GM21423 (cell line): ENCODE measurements at regions not wholly inside any gene's neighbourhood (a gene's known extent, or its start where the extent isn't known, plus 50 kb on each side); places are given as distances from the start of the nearest gene placed in this dataset.

ENCODE experiments used
- ATAC-seq: cut with Tn5 transposase; IDR thresholded peaks from one replicate; pipeline ENCODE4 v1.9.1; 2021; ENCODE audit warnings: mild to moderate bottlenecking, moderate library complexity; ENCODE audit not compliant: unreplicated experiment

DNA sequence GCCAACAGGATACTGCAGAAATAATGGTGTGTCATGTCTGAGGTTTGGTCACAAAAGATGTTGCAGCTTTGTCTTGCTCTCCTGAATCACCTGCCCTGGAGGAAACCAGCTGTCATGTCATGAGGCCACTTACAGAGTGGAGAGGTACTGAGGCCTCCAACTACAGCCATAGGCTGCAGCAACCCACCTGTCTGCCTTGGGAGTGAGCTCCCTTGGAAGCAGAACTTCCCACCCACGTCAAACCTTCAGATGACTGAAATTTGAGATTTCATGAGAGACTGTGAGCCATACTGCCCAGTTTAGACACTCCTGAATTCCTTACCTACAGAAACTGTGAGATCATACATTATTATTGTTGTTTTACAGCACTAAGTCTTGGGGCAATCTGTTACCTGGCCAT lies 475.9 kb downstream of the HS3ST3B1 start:
- no peak for ATAC-seq

DNA sequence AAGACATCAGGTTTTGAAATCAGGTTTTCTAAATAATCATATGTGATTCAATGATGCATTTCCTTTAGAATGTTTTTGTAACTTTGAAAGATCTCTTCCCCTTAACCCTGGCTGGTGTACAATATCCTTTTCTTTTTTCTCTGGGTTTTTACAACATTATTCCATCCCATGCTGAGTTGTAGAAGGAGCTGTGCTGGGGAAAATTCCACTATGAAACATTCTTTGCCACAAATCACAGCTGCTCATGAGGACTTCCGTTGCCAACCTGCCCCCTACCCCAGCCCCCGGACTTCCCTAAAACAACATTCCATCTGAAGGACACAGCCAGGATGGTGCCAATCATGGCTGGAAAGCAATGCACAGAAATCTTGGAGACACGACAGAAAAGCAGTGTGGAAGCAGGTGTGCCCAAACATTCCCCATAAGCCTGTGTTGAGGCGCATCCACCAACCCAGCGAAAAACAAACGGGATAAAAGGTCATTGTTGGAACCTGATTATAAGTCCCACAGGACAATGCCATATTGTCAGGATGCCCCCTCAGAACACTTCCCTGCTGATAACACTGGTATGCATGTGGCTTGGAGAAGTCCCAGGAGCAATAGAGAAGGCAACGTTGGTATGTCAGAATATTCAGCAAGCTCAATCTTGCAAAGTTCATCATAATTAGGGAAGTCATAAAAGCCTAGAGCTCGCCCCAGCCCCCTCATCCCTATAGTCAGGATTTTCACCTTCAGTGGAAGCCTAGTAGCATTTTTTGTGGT lies 475.0 kb downstream of the HS3ST3B1 start:
- ATAC-seq = no peak

- ATAC-seq = no peak
Measured at GRCh38 chr17:14774774-14775173, 473.9 kb downstream of the HS3ST3B1 start.

GRCh38 chr17:14772776-14773175 lies 471.9 kb downstream of the HS3ST3B1 start:
- ATAC-seq = no peak

GRCh38 chr17:14771543-14771942 lies 470.7 kb downstream of the HS3ST3B1 start:
- ATAC-seq = no peak

DNA sequence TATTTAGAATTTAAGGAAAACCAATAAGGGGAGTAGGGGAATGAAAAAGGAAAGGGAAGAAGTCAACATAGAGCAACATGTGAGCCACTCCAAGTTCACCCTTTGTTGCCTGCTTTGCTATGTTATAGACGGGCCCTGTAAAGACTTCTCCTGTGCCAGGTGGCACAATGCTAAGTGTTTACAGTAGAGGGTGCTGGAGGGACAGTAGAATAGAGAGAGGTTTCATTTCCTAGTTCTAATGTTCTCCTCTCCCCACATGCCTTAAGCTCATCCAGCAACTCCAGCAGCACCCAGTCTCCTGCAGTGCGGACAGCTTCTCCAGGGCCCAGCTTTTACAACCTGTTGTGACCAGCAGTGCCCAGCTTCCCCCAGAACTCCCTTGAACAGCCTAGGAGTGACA lies 468.0 kb downstream of the HS3ST3B1 start:
- no peak for ATAC-seq

GRCh38 chr17:14762736-14763479 lies 462.0 kb downstream of the HS3ST3B1 start:
- ATAC-seq = no peak

DNA sequence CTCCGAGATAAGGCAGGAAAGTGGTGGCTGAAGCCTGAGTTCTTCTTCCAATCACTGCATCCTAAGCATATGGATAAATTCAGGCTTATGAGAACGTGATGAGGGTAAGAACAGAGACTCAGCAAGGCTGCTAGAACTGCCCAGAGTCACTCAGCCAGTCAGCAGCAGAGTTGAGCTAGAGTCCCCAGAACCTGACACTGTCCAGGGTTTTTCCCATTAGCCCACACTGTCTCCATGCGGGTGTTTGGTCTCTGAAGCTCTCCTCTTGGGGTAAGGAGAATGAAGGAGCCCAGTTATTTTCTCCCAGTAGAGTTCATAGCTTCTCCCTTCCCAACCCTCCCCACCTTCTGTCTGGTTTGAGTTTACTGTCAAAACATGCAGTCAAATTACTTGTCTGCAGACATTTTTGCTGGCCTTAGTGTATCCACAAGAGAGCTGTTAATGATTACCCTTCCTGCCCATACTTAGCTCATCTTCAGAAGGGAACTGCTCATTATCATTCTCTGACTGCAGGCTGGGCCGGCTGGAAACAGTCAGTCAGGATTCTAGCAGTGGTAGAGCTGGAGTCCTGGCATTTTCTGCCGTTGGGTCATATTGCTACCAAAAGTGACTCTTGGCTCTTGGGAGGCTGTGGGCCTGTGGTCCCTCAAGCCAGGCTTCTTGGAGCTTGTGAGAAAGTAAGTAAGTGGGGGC lies 460.0 kb downstream of the HS3ST3B1 start:
- peak; percentile 56 for ATAC-seq

DNA sequence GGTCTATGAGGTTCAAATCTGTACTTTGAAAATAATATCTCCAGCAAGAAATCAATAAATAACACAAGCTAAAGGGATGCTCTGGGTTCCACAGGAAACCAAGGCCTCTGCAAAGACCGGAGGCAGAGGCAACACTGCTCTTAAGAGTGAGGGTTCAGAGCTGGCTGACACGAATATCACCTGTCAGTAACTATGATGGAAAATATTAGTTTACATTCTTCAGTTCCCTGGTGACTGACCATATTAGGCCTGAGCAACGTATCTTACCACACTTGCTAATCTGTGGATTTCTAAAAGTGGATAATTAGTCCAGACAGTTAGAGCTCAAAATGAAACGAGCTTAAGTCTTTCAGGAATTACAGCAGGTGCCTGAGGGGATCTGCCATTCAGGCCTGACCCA lies 459.3 kb downstream of the HS3ST3B1 start:
- ATAC-seq = peak; percentile 42

GRCh38 chr17:14759325-14759724 lies 458.4 kb downstream of the HS3ST3B1 start:
- no peak for ATAC-seq

DNA sequence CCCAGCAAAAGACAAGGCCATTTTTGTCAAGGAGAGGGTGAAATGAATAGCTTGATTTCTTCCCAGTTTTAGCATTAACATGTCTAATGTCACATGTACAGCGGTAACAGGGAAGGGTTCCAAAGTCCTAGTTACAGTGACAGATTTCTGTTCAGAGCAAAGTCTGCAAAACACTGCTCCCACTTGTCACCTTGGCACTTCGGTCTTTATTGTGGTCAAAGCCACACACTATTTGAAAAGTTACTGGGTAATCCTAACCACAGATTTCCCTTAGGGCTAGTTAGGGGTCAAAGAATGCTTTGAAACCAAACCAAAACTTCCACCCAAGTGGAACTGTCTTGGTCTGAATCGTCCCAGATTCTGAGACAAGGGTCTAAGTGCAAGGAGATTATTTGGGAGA lies 455.6 kb downstream of the HS3ST3B1 start:
- ATAC-seq = no peak

GRCh38 chr17:14755002-14755401 lies 454.1 kb downstream of the HS3ST3B1 start:
- ATAC-seq = no peak

DNA sequence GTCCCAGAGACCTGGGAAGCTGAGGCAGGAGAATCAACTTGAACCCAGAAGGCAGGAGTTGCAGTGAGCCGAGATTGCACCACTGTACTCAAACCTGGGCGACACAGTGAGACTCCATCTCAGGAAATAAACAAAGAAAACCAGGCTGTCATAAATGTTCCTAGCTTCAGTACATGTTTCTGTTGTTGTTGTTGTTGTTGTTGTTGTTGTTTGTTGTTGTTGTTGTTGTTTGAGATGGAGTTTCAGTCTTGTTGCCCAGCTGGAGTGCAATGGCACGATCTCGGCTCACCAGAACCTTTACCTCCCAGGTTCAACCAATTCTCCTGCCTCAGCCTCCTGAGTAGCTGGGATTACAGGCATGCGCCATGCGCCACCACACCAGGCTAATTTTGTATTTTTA lies 452.5 kb downstream of the HS3ST3B1 start:
- ATAC-seq = no peak

DNA sequence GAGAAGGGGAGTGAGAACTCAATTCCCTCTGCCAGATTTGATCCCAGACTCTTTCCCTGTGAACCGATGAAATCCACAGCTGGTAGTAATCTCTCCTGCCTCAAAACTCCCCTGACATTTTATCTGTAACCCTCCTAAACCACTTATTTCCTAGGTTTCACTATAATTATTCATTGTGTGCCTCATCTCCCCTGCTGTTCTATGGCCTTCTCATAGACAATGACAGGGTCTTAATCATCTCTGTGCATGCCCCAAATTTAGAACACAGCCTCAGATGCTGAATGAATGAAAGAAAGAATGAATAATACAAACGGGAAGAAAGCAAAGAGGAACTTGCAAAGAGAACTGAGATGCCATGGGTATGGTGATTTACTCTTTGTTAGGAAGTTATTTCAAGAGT lies 451.1 kb downstream of the HS3ST3B1 start:
- no peak for ATAC-seq

DNA sequence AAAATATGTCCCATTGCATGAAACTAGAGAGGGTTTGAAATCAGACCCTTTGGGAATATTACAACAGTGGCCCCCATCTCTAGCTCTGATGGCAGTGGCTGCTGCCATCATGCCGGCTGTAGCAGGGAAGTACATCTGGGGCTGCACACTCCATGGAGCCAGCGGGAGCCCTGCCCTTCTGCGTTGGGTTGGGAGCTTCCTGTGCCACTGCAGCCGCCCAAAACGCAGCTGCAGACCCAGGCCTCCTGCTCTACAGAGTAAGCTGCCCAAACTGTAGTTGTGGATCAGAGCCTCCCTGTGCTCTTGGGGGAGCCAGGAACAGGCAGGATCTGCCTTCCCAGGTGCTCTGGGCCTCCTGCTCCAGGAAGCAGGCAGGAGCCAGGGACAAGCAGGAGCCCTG lies 450.0 kb downstream of the HS3ST3B1 start:
- no peak for ATAC-seq

DNA sequence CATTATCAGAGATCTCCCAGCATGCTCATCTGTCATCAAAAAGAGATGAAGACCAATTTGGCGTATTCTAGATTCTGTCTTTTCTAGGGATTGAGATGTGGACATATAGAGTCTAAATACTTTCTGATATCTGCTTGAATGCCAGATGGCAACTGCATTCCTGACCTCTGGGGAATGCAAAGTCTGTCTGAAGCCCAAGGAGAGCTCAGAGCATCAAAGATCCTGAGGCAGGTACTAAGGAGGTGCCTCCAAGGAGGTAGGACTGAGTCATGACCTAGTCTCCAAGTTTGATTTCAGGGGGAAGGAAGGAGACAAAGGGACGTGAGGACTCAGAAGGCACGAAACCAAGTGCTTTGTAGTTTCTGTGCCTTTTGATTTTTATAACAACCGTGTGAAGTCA lies 448.4 kb downstream of the HS3ST3B1 start:
- ATAC-seq = no peak

DNA sequence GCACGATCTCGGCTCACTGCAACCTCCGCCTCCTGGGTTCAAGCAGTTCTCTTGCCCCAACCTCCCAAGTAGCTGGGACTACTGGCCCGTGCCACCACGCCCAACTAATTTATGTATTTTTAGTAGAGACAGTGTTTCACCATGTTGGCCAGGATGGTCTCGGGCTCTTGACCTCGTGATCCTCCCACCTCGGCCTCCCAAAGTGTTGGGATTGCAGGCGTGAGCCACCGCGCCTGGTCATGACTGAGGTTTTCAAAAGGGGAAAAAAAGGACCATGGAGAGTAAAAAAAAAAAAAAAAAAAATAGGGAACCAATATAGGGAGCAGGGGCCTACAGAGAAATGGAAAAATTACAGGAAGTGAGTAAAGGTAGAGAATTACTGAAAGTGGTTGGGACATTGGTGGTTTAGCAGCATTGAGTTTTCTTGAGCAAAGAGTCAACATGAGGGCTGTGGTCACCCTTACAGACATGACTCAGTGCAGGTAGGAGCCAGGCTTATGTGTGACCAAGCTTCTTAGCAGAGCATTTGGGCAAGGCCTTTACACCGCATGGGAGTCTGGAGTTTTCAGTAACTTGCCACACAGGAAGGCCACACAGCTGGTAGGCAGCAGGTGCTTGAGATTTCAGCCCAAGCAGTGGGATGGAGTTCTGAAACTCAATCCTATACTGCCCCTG lies 447.3 kb downstream of the HS3ST3B1 start:
- ATAC-seq = peak; percentile 73

DNA sequence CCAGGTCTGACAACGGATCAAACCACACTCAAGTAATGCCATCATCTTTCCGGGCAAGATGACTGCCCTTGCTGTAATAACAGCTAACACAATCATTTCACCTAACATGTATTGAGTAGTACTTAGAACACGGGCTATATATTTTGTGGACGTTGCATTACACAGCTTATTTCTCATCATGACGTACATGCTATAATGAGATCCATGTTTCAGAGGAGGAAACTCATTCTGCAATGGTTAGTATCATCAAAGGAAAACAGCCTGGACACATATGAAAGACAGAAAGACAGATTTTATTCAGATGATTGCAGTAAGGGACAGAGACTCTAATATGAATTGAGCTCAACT lies 446.7 kb downstream of the HS3ST3B1 start:
- no peak for ATAC-seq

DNA sequence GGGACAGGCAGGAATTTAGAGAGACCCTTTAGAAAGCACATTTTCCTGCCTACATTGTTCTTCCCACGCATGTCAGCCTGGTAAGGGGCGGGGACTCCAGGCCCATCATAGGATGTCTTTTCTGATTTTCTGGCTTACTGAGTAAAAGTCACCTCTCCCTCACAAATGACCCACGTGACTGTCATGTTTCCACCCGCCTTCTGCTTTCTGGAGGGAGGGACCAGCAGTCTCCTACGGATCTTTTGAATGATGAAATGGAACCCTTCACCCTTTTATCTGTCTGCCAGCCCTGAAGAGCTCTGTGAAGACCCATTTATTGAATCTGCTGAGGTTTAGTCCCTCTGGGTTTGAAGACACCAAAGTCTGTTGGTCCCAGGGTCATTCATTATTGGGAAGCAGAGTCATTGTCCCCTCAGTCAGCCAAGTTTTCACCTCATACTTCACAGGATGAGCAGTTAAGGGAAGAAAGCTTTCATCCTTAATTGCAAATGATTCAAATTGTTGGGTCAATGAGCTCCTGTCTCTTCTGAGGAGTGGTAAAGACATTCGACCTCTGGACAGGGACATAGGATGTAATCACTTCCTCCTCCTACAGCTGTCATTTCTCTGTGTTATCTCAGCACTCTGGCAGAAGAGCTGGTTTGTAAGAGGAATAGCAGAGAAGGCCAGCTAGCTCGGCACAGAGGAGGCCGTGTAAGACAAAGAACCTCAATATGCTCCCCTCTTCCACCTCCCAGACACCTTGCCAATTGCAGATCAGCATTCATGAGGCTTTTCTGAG lies 446.1 kb downstream of the HS3ST3B1 start:
- no peak for ATAC-seq

- no peak for ATAC-seq
Measured at GRCh38 chr17:14745541-14745940, 444.7 kb downstream of the HS3ST3B1 start.
